ENCODE measurements at regions not wholly inside any gene's neighbourhood (a gene's known extent, or its start where the extent isn't known, plus 50 kb on each side); places are given as distances from the start of the nearest gene placed in this dataset.

DNA sequence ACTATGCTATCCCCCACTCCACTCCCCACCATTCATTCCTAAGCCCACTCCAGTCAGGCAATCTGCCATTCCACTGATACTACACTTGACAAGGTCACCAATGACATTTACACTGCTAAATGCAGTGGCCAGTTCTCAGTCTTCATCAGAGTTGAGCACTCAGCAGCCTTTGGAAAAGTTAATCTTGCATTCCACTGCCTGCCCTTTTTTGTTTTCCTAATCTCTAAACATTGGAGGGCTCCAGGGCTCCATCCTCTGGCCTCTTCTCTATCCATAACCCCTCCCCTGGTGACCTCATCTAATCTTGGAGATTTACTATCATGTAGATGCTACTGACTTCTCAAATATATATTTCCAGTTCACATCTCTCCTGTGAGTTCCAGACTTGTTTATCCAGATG lies 70.9 kb upstream of the S1PR1 start:
- no TSS peak for BruUV-seq (replicated peaks)
- Histone ChIP-seq H3K9me2 (ENCODE audit: insufficient read depth, low read length) (no peaks in the 10 kb centered on the region), H3K36me3 (ENCODE audit: insufficient read depth, low read length) (no peaks in the 10 kb centered on the region), H2AFZ (ENCODE audit: low read length) (no peak overlapping the region), H3K27ac (ENCODE audit: low read depth, low read length, poor library complexity, severe bottlenecking) (no peak overlapping the region), H3K79me2 (ENCODE audit: insufficient read depth, low read depth, low read length) (no peaks in the 10 kb centered on the region), H3K4me2 (ENCODE audit: low read length) (no peak overlapping the region), H3K4me1 (ENCODE audit: insufficient read depth, low read length, poor library complexity, severe bottlenecking) (no peaks in the 10 kb centered on the region), H3K4me3 (ENCODE audit: low read depth, low read length, poor library complexity, severe bottlenecking) (no peak overlapping the region), H4K20me1 (ENCODE audit: insufficient read depth, low read length) (no peaks in the 10 kb centered on the region), H3K9me3 (ENCODE audit: low read length) (no peaks in the 10 kb centered on the region)
- CTCF ChIA-PET (ENCODE audit: unreplicated experiment), result no interaction called here
- intact Hi-C loops (cut with micrococcal nuclease; ENCODE audit: unreplicated experiment), result no loop called here
- POLR2A ChIA-PET, result no interaction called here
- DNase-seq (ENCODE audit: low spot score), result no peak
- TF ChIP-seq EZH2phosphoT487 (IDR thresholded peaks at IDR 0.05; ENCODE audit: borderline replicate concordance, low read depth, low read length), result no peak
- TF ChIP-seq, protein P1, sequence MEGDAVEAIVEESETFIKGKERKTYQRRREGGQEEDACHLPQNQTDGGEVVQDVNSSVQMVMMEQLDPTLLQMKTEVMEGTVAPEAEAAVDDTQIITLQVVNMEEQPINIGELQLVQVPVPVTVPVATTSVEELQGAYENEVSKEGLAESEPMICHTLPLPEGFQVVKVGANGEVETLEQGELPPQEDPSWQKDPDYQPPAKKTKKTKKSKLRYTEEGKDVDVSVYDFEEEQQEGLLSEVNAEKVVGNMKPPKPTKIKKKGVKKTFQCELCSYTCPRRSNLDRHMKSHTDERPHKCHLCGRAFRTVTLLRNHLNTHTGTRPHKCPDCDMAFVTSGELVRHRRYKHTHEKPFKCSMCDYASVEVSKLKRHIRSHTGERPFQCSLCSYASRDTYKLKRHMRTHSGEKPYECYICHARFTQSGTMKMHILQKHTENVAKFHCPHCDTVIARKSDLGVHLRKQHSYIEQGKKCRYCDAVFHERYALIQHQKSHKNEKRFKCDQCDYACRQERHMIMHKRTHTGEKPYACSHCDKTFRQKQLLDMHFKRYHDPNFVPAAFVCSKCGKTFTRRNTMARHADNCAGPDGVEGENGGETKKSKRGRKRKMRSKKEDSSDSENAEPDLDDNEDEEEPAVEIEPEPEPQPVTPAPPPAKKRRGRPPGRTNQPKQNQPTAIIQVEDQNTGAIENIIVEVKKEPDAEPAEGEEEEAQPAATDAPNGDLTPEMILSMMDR (conservative IDR thresholded peaks at IDR 0.05; ENCODE audit: low read length), result no peak

DNA sequence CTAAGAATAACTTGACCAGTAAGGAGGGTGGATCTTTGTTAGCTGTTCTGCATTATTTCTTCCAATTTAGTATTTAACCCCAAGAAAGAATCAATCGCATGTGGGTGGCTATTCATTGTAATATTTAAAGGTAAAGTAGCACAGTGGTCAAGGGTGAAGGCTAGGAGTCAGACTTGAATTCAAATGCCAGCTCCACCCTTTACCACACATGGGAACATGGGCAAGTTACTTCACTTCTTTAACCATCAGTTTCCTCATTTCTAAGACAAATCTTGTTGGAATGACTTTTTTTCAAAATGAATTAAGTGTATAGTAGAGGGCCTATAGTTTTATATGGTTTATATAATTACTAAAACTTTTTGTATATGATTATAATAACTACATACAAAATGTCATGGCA lies 71.3 kb upstream of the S1PR1 start:
- H3K9me3 ChIP-seq (ENCODE audit: low read length), result no peaks in the 10 kb centered on the region
- H3K79me2 ChIP-seq (ENCODE audit: insufficient read depth, low read depth, low read length), result no peaks in the 10 kb centered on the region
- H3K4me2 ChIP-seq (ENCODE audit: low read length), result no peak overlapping the region
- no peaks in the 10 kb centered on the region for H3K4me1 ChIP-seq (ENCODE audit: insufficient read depth, low read length, poor library complexity, severe bottlenecking)
- TF ChIP-seq EZH2phosphoT487 (IDR thresholded peaks at IDR 0.05; ENCODE audit: borderline replicate concordance, low read depth, low read length), result no peak
- TF ChIP-seq, protein P1 (conservative IDR thresholded peaks at IDR 0.05; ENCODE audit: low read length), result no peak
- no peaks in the 10 kb centered on the region for H4K20me1 ChIP-seq (ENCODE audit: insufficient read depth, low read length)
- BruUV-seq (replicated peaks), result no TSS peak
- DNase-seq (ENCODE audit: low spot score), result no peak
- no peaks in the 10 kb centered on the region for H3K9me2 ChIP-seq (ENCODE audit: insufficient read depth, low read length)
- H3K36me3 ChIP-seq (ENCODE audit: insufficient read depth, low read length), result no peaks in the 10 kb centered on the region
- no peak overlapping the region for H2AFZ ChIP-seq (ENCODE audit: low read length)
- ChIA-PET CTCF (ENCODE audit: unreplicated experiment) (no interaction called here), POLR2A (interaction anchor here (0.9 kb wide), 1 partner anchor 42 kb away, joined by 4 read pairs; no protein-coding TSS in a partner anchor)
- H3K4me3 ChIP-seq (ENCODE audit: low read depth, low read length, poor library complexity, severe bottlenecking), result no peak overlapping the region
- intact Hi-C loops (cut with micrococcal nuclease; ENCODE audit: unreplicated experiment), result no loop called here
- no peak overlapping the region for H3K27ac ChIP-seq (ENCODE audit: low read depth, low read length, poor library complexity, severe bottlenecking)

DNA sequence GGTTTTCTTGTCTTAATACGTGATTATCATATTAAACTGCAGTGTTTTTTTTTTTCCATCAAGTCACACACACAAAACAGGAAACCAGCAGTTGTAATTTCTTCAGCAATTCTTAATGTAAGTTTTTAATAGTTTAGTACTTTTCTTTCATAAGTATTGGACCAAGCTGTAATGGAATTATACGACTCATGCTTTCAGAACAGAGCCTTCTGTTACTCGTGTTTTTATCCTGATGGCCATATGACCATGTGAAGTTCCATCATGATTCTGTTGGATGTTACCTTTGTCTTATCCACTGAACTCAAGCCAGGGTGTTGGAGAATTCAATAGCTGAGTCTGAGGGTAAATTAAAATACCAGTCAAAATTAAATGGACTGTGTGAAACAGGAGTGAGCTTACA lies 72.0 kb upstream of the S1PR1 start:
- no peak overlapping the region for H3K4me2 ChIP-seq (ENCODE audit: low read length)
- POLR2A ChIA-PET, result interaction anchor here (0.7 to 0.9 kb wide), 3 partner anchors 8 to 41 kb away, joined by 3 to 5 read pairs (median 4); no protein-coding TSS in a partner anchor

More for the DNA sequence above, 72.0 kb upstream of the S1PR1 start:
- Histone ChIP-seq H3K79me2 (ENCODE audit: insufficient read depth, low read depth, low read length) (no peaks in the 10 kb centered on the region), H3K4me3 (ENCODE audit: low read depth, low read length, poor library complexity, severe bottlenecking) (no peak overlapping the region), H3K9me3 (ENCODE audit: low read length) (no peaks in the 10 kb centered on the region), H3K27ac (ENCODE audit: low read depth, low read length, poor library complexity, severe bottlenecking) (no peak overlapping the region), H3K4me1 (ENCODE audit: insufficient read depth, low read length, poor library complexity, severe bottlenecking) (no peaks in the 10 kb centered on the region), H3K9me2 (ENCODE audit: insufficient read depth, low read length) (no peaks in the 10 kb centered on the region), H4K20me1 (ENCODE audit: insufficient read depth, low read length) (no peaks in the 10 kb centered on the region), H3K36me3 (ENCODE audit: insufficient read depth, low read length) (no peaks in the 10 kb centered on the region), H2AFZ (ENCODE audit: low read length) (no peak overlapping the region)
- TF ChIP-seq, protein P1 (conservative IDR thresholded peaks at IDR 0.05; ENCODE audit: low read length), result no peak
- no peak for DNase-seq (ENCODE audit: low spot score)
- intact Hi-C loops (cut with micrococcal nuclease; ENCODE audit: unreplicated experiment), result no loop called here
- BruUV-seq (replicated peaks), result no TSS peak
- CTCF ChIA-PET (ENCODE audit: unreplicated experiment), result no interaction called here
